HG03469 (cell line): ENCODE measurements at regions not wholly inside any gene's neighbourhood (a gene's known extent, or its start where the extent isn't known, plus 50 kb on each side); places are given as distances from the start of the nearest gene placed in this dataset.
"Not testable (repeated sequence)": the region's sequence is repeated elsewhere in the genome, so short reads cannot be mapped to it uniquely, and the experiment has no call there.

Experiments
- ATAC-seq: cut with Tn5 transposase; IDR thresholded peaks from one replicate; pipeline ENCODE4 v1.9.1; 2021; ENCODE audit warnings: mild to moderate bottlenecking, moderate library complexity, moderate number of reproducible peaks; ENCODE audit not compliant: unreplicated experiment

GRCh38 chr17:31750578-31750977 lies 108.5 kb downstream of the COPRS start:
- no peak for ATAC-seq

GRCh38 chr17:31748881-31749280 lies 110.2 kb downstream of the COPRS start:
- no peak for ATAC-seq

- no peak for ATAC-seq
Observed at GRCh38 chr17:31746884-31747495, 112.1 kb downstream of the COPRS start.

- no peak for ATAC-seq
Observed at GRCh38 chr17:31745964-31746600, 113.0 kb downstream of the COPRS start.

- no peak for ATAC-seq
Observed at GRCh38 chr17:31744511-31744951, 114.5 kb downstream of the COPRS start.

GRCh38 chr17:31743797-31744196 lies 115.2 kb downstream of the COPRS start:
- ATAC-seq = no peak

- ATAC-seq = no peak
Observed at GRCh38 chr17:31741371-31741770, 117.7 kb downstream of the COPRS start.

- ATAC-seq = no peak
Observed at GRCh38 chr17:31740611-31741082, 118.4 kb downstream of the COPRS start.

- no peak for ATAC-seq
Observed at GRCh38 chr17:31738996-31739699, 119.9 kb downstream of the COPRS start.

- no peak for ATAC-seq
Observed at GRCh38 chr17:31738488-31738887, 120.6 kb downstream of the COPRS start.

- no peak for ATAC-seq
Observed at GRCh38 chr17:31738067-31738466, 121.0 kb downstream of the COPRS start.

- no peak for ATAC-seq
Observed at GRCh38 chr17:31736855-31737625, 122.0 kb downstream of the COPRS start.

GRCh38 chr17:31733326-31733725 lies 125.7 kb downstream of the COPRS start:
- ATAC-seq = no peak

GRCh38 chr17:31731585-31732154 lies 127.4 kb downstream of the COPRS start:
- not testable (repeated sequence) for ATAC-seq

- ATAC-seq = no peak
Observed at GRCh38 chr17:31731118-31731517, 127.9 kb downstream of the COPRS start.

- ATAC-seq = no peak
Observed at GRCh38 chr17:31726980-31727427, 132.0 kb downstream of the COPRS start.

- ATAC-seq = no peak
Observed at GRCh38 chr17:31724619-31725018, 134.4 kb downstream of the COPRS start.

- no peak for ATAC-seq
Observed at GRCh38 chr17:31724026-31724425, 135.0 kb downstream of the COPRS start.

GRCh38 chr17:31722251-31723056 lies 136.6 kb downstream of the COPRS start:
- ATAC-seq = no peak
